H9 (cell line): ENCODE measurements at regions not wholly inside any gene's neighbourhood (a gene's known extent, or its start where the extent isn't known, plus 50 kb on each side); places are given as distances from the start of the nearest gene placed in this dataset.

Source experiments
- DNase-seq: peaks from one replicate; pipeline ENCODE4 v3.0.0-alpha.2; 2017
- H2AFZ ChIP-seq: one replicate; pipeline ENCODE4 v1.6.1; 2013; ENCODE audit warnings: mild to moderate bottlenecking, low read length, control low read depth, moderate library complexity
- H2AK5ac ChIP-seq: 2 replicates; pipeline ENCODE4 v1.6.1; 2013; ENCODE audit warnings: low read length, control low read depth, mixed read lengths; ENCODE audit not compliant: insufficient read length
- H2BK120ac ChIP-seq: one replicate; pipeline ENCODE4 v1.6.1; 2013; ENCODE audit warnings: low read depth, mild to moderate bottlenecking, low read length, control low read depth, inconsistent platforms; ENCODE audit not compliant: poor library complexity, severe bottlenecking
- H2BK12ac ChIP-seq: 2 replicates; pipeline ENCODE4 v1.6.1; 2013; ENCODE audit warnings: low read length, control low read depth, mixed read lengths, low read depth; ENCODE audit not compliant: insufficient read length
- H2BK15ac ChIP-seq: 2 replicates; pipeline ENCODE4 v1.6.1; 2013; ENCODE audit warnings: low read depth, low read length, control low read depth
- H2BK20ac ChIP-seq: one replicate; pipeline ENCODE4 v1.6.1; 2013; ENCODE audit warnings: low read depth, mild to moderate bottlenecking, low read length, control low read depth, inconsistent platforms; ENCODE audit not compliant: poor library complexity, severe bottlenecking
- H2BK5ac ChIP-seq: 2 replicates; pipeline ENCODE4 v1.6.1; 2013; ENCODE audit warnings: low read length, control low read depth, mixed read lengths; ENCODE audit not compliant: insufficient read length
- H3K14ac ChIP-seq: 2 replicates; pipeline ENCODE4 v1.6.1; 2013; ENCODE audit warnings: low read length, control low read depth; ENCODE audit not compliant: insufficient read depth
- H3K18ac ChIP-seq: 2 replicates; pipeline ENCODE4 v1.6.1; 2013; ENCODE audit warnings: low read depth, mild to moderate bottlenecking, mixed read lengths, low read length, control low read depth; ENCODE audit not compliant: insufficient read length
- H3K23ac ChIP-seq: 2 replicates; pipeline ENCODE4 v1.6.1; 2013; ENCODE audit warnings: low read length, control low read depth, mixed read lengths, low read depth; ENCODE audit not compliant: insufficient read length
- H3K23me2 ChIP-seq: 2 replicates; pipeline ENCODE4 v1.6.1; 2013; ENCODE audit warnings: low read depth, mild to moderate bottlenecking, mixed read lengths, low read length, control low read depth; ENCODE audit not compliant: insufficient read length, poor library complexity, severe bottlenecking
- H3K27ac ChIP-seq: 2 replicates; pipeline ENCODE4 v1.5.1; 2013; ENCODE audit warnings: low read length, control low read depth, mixed read lengths, low read depth; ENCODE audit not compliant: insufficient read length
- H3K27me3 ChIP-seq: 2 replicates; pipeline ENCODE4 v1.6.1; 2013; ENCODE audit warnings: low read length, control low read depth, inconsistent platforms; ENCODE audit not compliant: insufficient read depth
- H3K4ac ChIP-seq: 2 replicates; pipeline ENCODE4 v1.6.1; 2013; ENCODE audit warnings: low read depth, mild to moderate bottlenecking, control low read depth, inconsistent platforms, low read length, moderate library complexity
- H3K4me1 ChIP-seq: 2 replicates; pipeline ENCODE4 v1.6.1; 2013; ENCODE audit warnings: low read length, control low read depth, inconsistent platforms; ENCODE audit not compliant: insufficient read depth
- H3K4me2 ChIP-seq: 2 replicates; pipeline ENCODE4 v1.6.1; 2013; ENCODE audit warnings: low read length, control low read depth, mixed read lengths; ENCODE audit not compliant: insufficient read length, insufficient read depth
- H3K56ac ChIP-seq: 2 replicates; pipeline ENCODE4 v1.6.1; 2013; ENCODE audit warnings: low read depth, mild to moderate bottlenecking, mixed read lengths, low read length, control low read depth; ENCODE audit not compliant: insufficient read length
- H3K79me1 ChIP-seq: 2 replicates; pipeline ENCODE4 v1.6.1; 2013; ENCODE audit warnings: low read depth, mild to moderate bottlenecking, moderate library complexity, low read length, control low read depth, inconsistent platforms; ENCODE audit not compliant: insufficient read depth, poor library complexity, severe bottlenecking
- H3K79me2 ChIP-seq: 2 replicates; pipeline ENCODE4 v1.6.1; 2013; ENCODE audit warnings: low read length, control low read depth, inconsistent platforms; ENCODE audit not compliant: insufficient read depth
- H3K9ac ChIP-seq: 2 replicates; pipeline ENCODE4 v1.6.1; 2013; ENCODE audit warnings: low read length, control low read depth, mixed read lengths; ENCODE audit not compliant: insufficient read length; ENCODE audit errors: extremely low read depth
- H3K9me3 ChIP-seq: one replicate; pipeline ENCODE4 v1.6.1; 2013; ENCODE audit warnings: low read depth, low read length, inconsistent platforms; ENCODE audit not compliant: control insufficient read depth
- H3T11ph ChIP-seq: one replicate; pipeline ENCODE4 v1.6.1; 2013; ENCODE audit warnings: mild to moderate bottlenecking, low read length, control low read depth, inconsistent platforms
- H4K20me1 ChIP-seq: one replicate; pipeline ENCODE4 v1.6.1; 2013; ENCODE audit not compliant: control insufficient read depth, insufficient read length, insufficient read depth
- H4K5ac ChIP-seq: 2 replicates; pipeline ENCODE4 v1.6.1; 2013; ENCODE audit warnings: low read depth, mild to moderate bottlenecking, mixed read lengths, low read length, control low read depth; ENCODE audit not compliant: insufficient read length
- H4K8ac ChIP-seq: replicated peaks from 2 replicates; pipeline ENCODE4 v1.6.1; 2013; ENCODE audit warnings: low read length, control low read depth, mixed read lengths, low read depth; ENCODE audit not compliant: insufficient read length
- H4K91ac ChIP-seq: 2 replicates; pipeline ENCODE4 v1.6.1; 2013; ENCODE audit warnings: low read depth, mild to moderate bottlenecking, moderate library complexity, mixed read lengths, low read length, control low read depth; ENCODE audit not compliant: insufficient read length
- H3K27ac Mint-ChIP-seq, 3 experiments: 2 replicates in 2 of 3; 3 replicates in 1 of 3; pipeline ENCODE4 v1.8.0; 2020 to 2021; ENCODE audit warnings: mixed read lengths in 3 of 3, mild to moderate bottlenecking in 1 of 3, moderate library complexity in 1 of 3
- H3K27me3 Mint-ChIP-seq: 2 replicates; pipeline ENCODE4 v1.8.0; 2021; ENCODE audit warnings: low read depth, mild to moderate bottlenecking, moderate library complexity, mixed read lengths
- H3K36me3 Mint-ChIP-seq, 3 experiments: 2 replicates in 2 of 3; 3 replicates in 1 of 3; pipeline ENCODE4 v1.8.0; 2020 to 2021; ENCODE audit warnings: low read depth in 3 of 3, mixed read lengths in 3 of 3; ENCODE audit not compliant: insufficient read depth in 1 of 3
- H3K4me1 Mint-ChIP-seq, 2 experiments: 2 replicates each; pipeline ENCODE4 v1.8.0; 2020; ENCODE audit warnings: mixed read lengths in 2 of 2
- H3K4me3 Mint-ChIP-seq, 2 experiments: 2 replicates in 1 of 2; 3 replicates in 1 of 2; pipeline ENCODE4 v1.8.0; 2020 to 2021; ENCODE audit warnings: mild to moderate bottlenecking in 2 of 2, mixed read lengths in 2 of 2, moderate library complexity in 1 of 2
- H3K9me3 Mint-ChIP-seq, 2 experiments: 2 replicates in 1 of 2; 3 replicates in 1 of 2; pipeline ENCODE4 v1.8.0; 2020; ENCODE audit warnings: mild to moderate bottlenecking in 2 of 2, mixed read lengths in 2 of 2, moderate library complexity in 1 of 2
- WGBS: extraction: QIAGEN DNeasy Blood & Tissue Kit; methylation state at CpG from one replicate; pipeline ENCODE4 v1.1.7; 2013; ENCODE audit warnings: missing lambda C conversion rate, low lambda C conversion rate, mixed read lengths; ENCODE audit not compliant: insufficient read length; ENCODE audit errors: extremely low coverage; 5-methylcytosine and 5-hydroxymethylcytosine counted together
- TF ChIP-seq, protein P1 (sequence below): fragments of 200-600 bp; sonication (generic); conservative IDR thresholded peaks from 3 replicates; pipeline ENCODE4 v1.8.0; 2021; ENCODE audit warnings: antibody characterized with exemption, mild to moderate bottlenecking

GRCh38 chr9:103755986-103756385 lies 338.1 kb upstream of the SMC2 start:
- no peak for DNase-seq
- H2AFZ ChIP-seq: no peak overlapping the region
- H3K4me2 ChIP-seq: no peak overlapping the region
- no peak overlapping the region for H2BK12ac ChIP-seq
- no peak overlapping the region for H3K4ac ChIP-seq
- peaks cover 21 to 24% of the 10 kb centered on the region in 2 experiments for H3K4me1 Mint-ChIP-seq
- no peak overlapping the region for H3K27ac ChIP-seq
- WGBS: no CpG with 5 or more reads among the region's 1 CpG
- no peak overlapping the region for H2AK5ac ChIP-seq
- no peak overlapping the region for H3T11ph ChIP-seq
- H2BK15ac ChIP-seq: no peak overlapping the region
- no peak overlapping the region for H3K4me3 Mint-ChIP-seq
- no peak overlapping the region for H3K14ac ChIP-seq
- no peak overlapping the region for H4K8ac ChIP-seq
- H3K23ac ChIP-seq: no peak overlapping the region
- H3K27ac Mint-ChIP-seq: no peak overlapping the region
- H3K36me3 Mint-ChIP-seq: peaks cover 0 to 5% (median 2%) of the 10 kb centered on the region in 3 experiments; a peak in 3 of 7 replicates
- no peaks in the 10 kb centered on the region for H3K79me2 ChIP-seq
- H3K27me3 ChIP-seq: no peaks in the 10 kb centered on the region
- no peaks in the 10 kb centered on the region for H3K9me3 ChIP-seq
- no peak overlapping the region for H2BK120ac ChIP-seq
- no peaks in the 10 kb centered on the region for H3K27me3 Mint-ChIP-seq
- TF ChIP-seq, protein P1, sequence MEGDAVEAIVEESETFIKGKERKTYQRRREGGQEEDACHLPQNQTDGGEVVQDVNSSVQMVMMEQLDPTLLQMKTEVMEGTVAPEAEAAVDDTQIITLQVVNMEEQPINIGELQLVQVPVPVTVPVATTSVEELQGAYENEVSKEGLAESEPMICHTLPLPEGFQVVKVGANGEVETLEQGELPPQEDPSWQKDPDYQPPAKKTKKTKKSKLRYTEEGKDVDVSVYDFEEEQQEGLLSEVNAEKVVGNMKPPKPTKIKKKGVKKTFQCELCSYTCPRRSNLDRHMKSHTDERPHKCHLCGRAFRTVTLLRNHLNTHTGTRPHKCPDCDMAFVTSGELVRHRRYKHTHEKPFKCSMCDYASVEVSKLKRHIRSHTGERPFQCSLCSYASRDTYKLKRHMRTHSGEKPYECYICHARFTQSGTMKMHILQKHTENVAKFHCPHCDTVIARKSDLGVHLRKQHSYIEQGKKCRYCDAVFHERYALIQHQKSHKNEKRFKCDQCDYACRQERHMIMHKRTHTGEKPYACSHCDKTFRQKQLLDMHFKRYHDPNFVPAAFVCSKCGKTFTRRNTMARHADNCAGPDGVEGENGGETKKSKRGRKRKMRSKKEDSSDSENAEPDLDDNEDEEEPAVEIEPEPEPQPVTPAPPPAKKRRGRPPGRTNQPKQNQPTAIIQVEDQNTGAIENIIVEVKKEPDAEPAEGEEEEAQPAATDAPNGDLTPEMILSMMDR: no peak
- H2BK5ac ChIP-seq: no peak overlapping the region
- H4K91ac ChIP-seq: no peak overlapping the region
- H4K20me1 ChIP-seq: no peaks in the 10 kb centered on the region
- no peaks in the 10 kb centered on the region for H3K79me1 ChIP-seq
- H3K9ac ChIP-seq: no peak overlapping the region
- no peaks in the 10 kb centered on the region for H3K23me2 ChIP-seq
- H3K9me3 Mint-ChIP-seq: peaks cover 0 to 4% of the 10 kb centered on the region in 2 experiments; a peak in 3 of 5 replicates
- no peak overlapping the region for H3K18ac ChIP-seq
- no peak overlapping the region for H2BK20ac ChIP-seq
- H3K4me1 ChIP-seq: no peaks in the 10 kb centered on the region; the same call in 1 of the 2 replicates
- H3K56ac ChIP-seq: no peak overlapping the region
- H4K5ac ChIP-seq: no peak overlapping the region
